NB4 (cell line): ENCODE measurements at regions not wholly inside any gene's neighbourhood (a gene's known extent, or its start where the extent isn't known, plus 50 kb on each side); places are given as distances from the start of the nearest gene placed in this dataset.

Experiments used
- POLR2A ChIP-seq: IDR thresholded peaks from 2 replicates; pipeline ENCODE4 v1.6.1; 2011; ENCODE audit warnings: mild to moderate bottlenecking; ENCODE audit not compliant: insufficient read length; ENCODE audit errors: extremely low read depth
- TF ChIP-seq, protein P1 (sequence below): IDR thresholded peaks from one replicate; pipeline ENCODE4 v1.5.1; 2012; ENCODE audit warnings: low read depth, low read length
- TF ChIP-seq, protein P2 (sequence below): IDR thresholded peaks from 2 replicates; pipeline ENCODE4 v1.6.1; 2011; ENCODE audit warnings: low read depth, low read length

DNA sequence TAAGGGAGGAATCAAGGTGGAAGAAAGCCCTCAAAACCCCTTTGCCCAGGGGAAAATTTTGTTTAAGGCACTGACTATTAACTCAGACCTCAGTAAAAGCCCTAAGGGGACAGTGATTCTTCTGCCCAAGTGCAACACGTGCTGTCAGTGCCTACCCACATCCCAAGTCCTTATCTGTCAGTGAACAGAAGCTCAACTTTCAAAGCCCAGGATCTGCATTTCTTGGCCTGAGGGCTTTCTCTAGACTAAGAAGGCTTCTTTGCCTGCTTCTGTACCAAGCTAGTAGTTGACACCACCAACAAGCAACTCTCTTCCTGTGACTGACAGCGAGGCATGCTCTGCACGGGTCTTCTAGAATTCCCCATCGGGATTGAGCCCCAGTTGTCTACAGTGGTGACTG, 416.0 kb upstream of the SPTLC3 start:
- TF ChIP-seq, protein P1, sequence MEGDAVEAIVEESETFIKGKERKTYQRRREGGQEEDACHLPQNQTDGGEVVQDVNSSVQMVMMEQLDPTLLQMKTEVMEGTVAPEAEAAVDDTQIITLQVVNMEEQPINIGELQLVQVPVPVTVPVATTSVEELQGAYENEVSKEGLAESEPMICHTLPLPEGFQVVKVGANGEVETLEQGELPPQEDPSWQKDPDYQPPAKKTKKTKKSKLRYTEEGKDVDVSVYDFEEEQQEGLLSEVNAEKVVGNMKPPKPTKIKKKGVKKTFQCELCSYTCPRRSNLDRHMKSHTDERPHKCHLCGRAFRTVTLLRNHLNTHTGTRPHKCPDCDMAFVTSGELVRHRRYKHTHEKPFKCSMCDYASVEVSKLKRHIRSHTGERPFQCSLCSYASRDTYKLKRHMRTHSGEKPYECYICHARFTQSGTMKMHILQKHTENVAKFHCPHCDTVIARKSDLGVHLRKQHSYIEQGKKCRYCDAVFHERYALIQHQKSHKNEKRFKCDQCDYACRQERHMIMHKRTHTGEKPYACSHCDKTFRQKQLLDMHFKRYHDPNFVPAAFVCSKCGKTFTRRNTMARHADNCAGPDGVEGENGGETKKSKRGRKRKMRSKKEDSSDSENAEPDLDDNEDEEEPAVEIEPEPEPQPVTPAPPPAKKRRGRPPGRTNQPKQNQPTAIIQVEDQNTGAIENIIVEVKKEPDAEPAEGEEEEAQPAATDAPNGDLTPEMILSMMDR: no peak
- TF ChIP-seq, protein P2, sequence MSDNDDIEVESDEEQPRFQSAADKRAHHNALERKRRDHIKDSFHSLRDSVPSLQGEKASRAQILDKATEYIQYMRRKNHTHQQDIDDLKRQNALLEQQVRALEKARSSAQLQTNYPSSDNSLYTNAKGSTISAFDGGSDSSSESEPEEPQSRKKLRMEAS: no peak
- TF ChIP-seq POLR2A: no peak
